IPS DF 6.9 (cell line): ENCODE measurements at regions not wholly inside any gene's neighbourhood (a gene's known extent, or its start where the extent isn't known, plus 50 kb on each side); places are given as distances from the start of the nearest gene placed in this dataset.
"Not testable (repeated sequence)": the region's sequence is repeated elsewhere in the genome, so short reads cannot be mapped to it uniquely, and the experiment has no call there.

Experiments used
- DNase-seq: peaks from one replicate; pipeline ENCODE4 v3.0.0-alpha.2; 2013; ENCODE audit warnings: low read depth, low spot score
- H3K27ac ChIP-seq: one replicate; pipeline ENCODE4 v1.5.1; 2013; ENCODE audit warnings: low read length, control low read depth
- H3K27me3 ChIP-seq: 2 replicates; pipeline ENCODE4 v1.6.1; 2013; ENCODE audit warnings: mild to moderate bottlenecking, low read length; ENCODE audit not compliant: control insufficient read depth, insufficient read depth
- H3K36me3 ChIP-seq: 2 replicates; pipeline ENCODE4 v1.6.1; 2013; ENCODE audit warnings: low read length; ENCODE audit not compliant: control insufficient read depth, insufficient read depth
- H3K4me1 ChIP-seq: 2 replicates; pipeline ENCODE4 v1.6.1; 2013; ENCODE audit warnings: low read length; ENCODE audit not compliant: control insufficient read depth, insufficient read depth
- H3K4me3 ChIP-seq: 2 replicates; pipeline ENCODE4 v1.5.1; 2013; ENCODE audit warnings: mild to moderate bottlenecking, low read length
- H3K9me3 ChIP-seq: 2 replicates; pipeline ENCODE4 v1.6.1; 2013; ENCODE audit warnings: low read length, inconsistent platforms; ENCODE audit not compliant: control insufficient read depth, insufficient read depth
- WGBS: extraction: QIAGEN DNeasy Blood & Tissue Kit; methylation state at CpG from one replicate; pipeline ENCODE4 v1.1.7; 2013; ENCODE audit warnings: mixed read lengths, missing lambda C conversion rate; ENCODE audit not compliant: insufficient read length, insufficient coverage; 5-methylcytosine and 5-hydroxymethylcytosine counted together

- H3K36me3 ChIP-seq: no peaks in the 10 kb centered on the region
- no peak overlapping the region for H3K4me3 ChIP-seq
- no peak for DNase-seq
- H3K27me3 ChIP-seq: no peaks in the 10 kb centered on the region
- H3K4me1 ChIP-seq: no peaks in the 10 kb centered on the region
- H3K27ac ChIP-seq: no peak overlapping the region
- no peaks in the 10 kb centered on the region for H3K9me3 ChIP-seq
- WGBS: no CpG with 5 or more reads among the region's 1 CpG
Observed at GRCh38 chr3:34109021-34109420, 310.6 kb downstream of the PDCD6IP start.

- Histone ChIP-seq H3K9me3 (no peaks in the 10 kb centered on the region), H3K36me3 (no peaks in the 10 kb centered on the region), H3K27ac (no peak overlapping the region), H3K4me1 (no peaks in the 10 kb centered on the region), H3K4me3 (no peak overlapping the region), H3K27me3 (no peaks in the 10 kb centered on the region)
- no CpG with 5 or more reads among the region's 2 CpGs for WGBS
- no peak for DNase-seq
Observed at GRCh38 chr3:34109846-34110245, 311.4 kb downstream of the PDCD6IP start.

- no CpG with 5 or more reads among the region's 4 CpGs for WGBS
- no peak for DNase-seq
- no peaks in the 10 kb centered on the region for H3K4me1 ChIP-seq
- no peaks in the 10 kb centered on the region for H3K27me3 ChIP-seq
- no peaks in the 10 kb centered on the region for H3K9me3 ChIP-seq
- H3K36me3 ChIP-seq: no peaks in the 10 kb centered on the region
- H3K27ac ChIP-seq: no peak overlapping the region
- no peak overlapping the region for H3K4me3 ChIP-seq
Observed at GRCh38 chr3:34111361-34111760, 312.9 kb downstream of the PDCD6IP start.

- no CpG with 5 or more reads among the region's 15 CpGs for WGBS
- not testable (repeated sequence) for H3K4me3 ChIP-seq, DNase-seq
Observed at GRCh38 chr3:34112261-34112660, 313.8 kb downstream of the PDCD6IP start.

GRCh38 chr3:34131091-34131490, 332.7 kb downstream of the PDCD6IP start:
- no peak overlapping the region for H3K27ac ChIP-seq
- no peaks in the 10 kb centered on the region for H3K4me1 ChIP-seq
- H3K27me3 ChIP-seq: no peaks in the 10 kb centered on the region
- no peaks in the 10 kb centered on the region for H3K36me3 ChIP-seq
- H3K9me3 ChIP-seq: no peaks in the 10 kb centered on the region
- DNase-seq: no peak
- H3K4me3 ChIP-seq: no peak overlapping the region

More at GRCh38 chr3:34112261-34112660, 313.8 kb downstream of the PDCD6IP start:
- not testable (repeated sequence) for H3K27me3 ChIP-seq, H3K4me1 ChIP-seq, H3K36me3 ChIP-seq, H3K27ac ChIP-seq, H3K9me3 ChIP-seq

GRCh38 chr3:34132069-34132692, 333.8 kb downstream of the PDCD6IP start:
- no CpG with 5 or more reads among the region's 2 CpGs for WGBS
- Histone ChIP-seq H3K4me3 (no peak overlapping the region), H3K36me3 (no peaks in the 10 kb centered on the region), H3K4me1 (no peaks in the 10 kb centered on the region), H3K27ac (no peak overlapping the region), H3K27me3 (no peaks in the 10 kb centered on the region), H3K9me3 (no peaks in the 10 kb centered on the region)
- no peak for DNase-seq

GRCh38 chr3:34139566-34139965, 341.1 kb downstream of the PDCD6IP start:
- Histone ChIP-seq H3K27me3 (no peaks in the 10 kb centered on the region), H3K4me3 (no peak overlapping the region), H3K36me3 (no peaks in the 10 kb centered on the region), H3K4me1 (no peaks in the 10 kb centered on the region), H3K9me3 (no peaks in the 10 kb centered on the region), H3K27ac (no peak overlapping the region)
- DNase-seq: no peak

GRCh38 chr3:34140616-34141015, 342.2 kb downstream of the PDCD6IP start:
- H3K27ac ChIP-seq: no peak overlapping the region
- no peaks in the 10 kb centered on the region for H3K27me3 ChIP-seq
- H3K9me3 ChIP-seq: no peaks in the 10 kb centered on the region
- H3K4me1 ChIP-seq: peaks cover 3% of the 10 kb centered on the region; the same call in 1 of the 2 replicates
- WGBS: no CpG with 5 or more reads among the region's 1 CpG
- DNase-seq: no peak
- no peaks in the 10 kb centered on the region for H3K36me3 ChIP-seq
- H3K4me3 ChIP-seq: no peak overlapping the region

GRCh38 chr3:34141841-34142337, 343.5 kb downstream of the PDCD6IP start:
- Histone ChIP-seq H3K36me3 (no peaks in the 10 kb centered on the region), H3K4me3 (no peak overlapping the region), H3K27ac (no peak overlapping the region), H3K27me3 (no peaks in the 10 kb centered on the region), H3K4me1 (peaks cover 3% of the 10 kb centered on the region; the same call in 1 of the 2 replicates), H3K9me3 (no peaks in the 10 kb centered on the region)
- no CpG with 5 or more reads among the region's 3 CpGs for WGBS
- no peak for DNase-seq

GRCh38 chr3:34145796-34146195, 347.4 kb downstream of the PDCD6IP start:
- Histone ChIP-seq H3K4me1 (peaks cover 3% of the 10 kb centered on the region; the same call in 1 of the 2 replicates), H3K27me3 (no peaks in the 10 kb centered on the region), H3K27ac (no peak overlapping the region), H3K36me3 (no peaks in the 10 kb centered on the region), H3K4me3 (no peak overlapping the region), H3K9me3 (no peaks in the 10 kb centered on the region)
- no peak for DNase-seq
- WGBS: no CpG with 5 or more reads among the region's 3 CpGs

GRCh38 chr3:34146596-34146995, 348.2 kb downstream of the PDCD6IP start:
- no peak overlapping the region for H3K27ac ChIP-seq
- no peak for DNase-seq
- peaks cover 3% of the 10 kb centered on the region; the same call in 1 of the 2 replicates for H3K4me1 ChIP-seq
- no peaks in the 10 kb centered on the region for H3K27me3 ChIP-seq
- no peaks in the 10 kb centered on the region for H3K36me3 ChIP-seq
- H3K4me3 ChIP-seq: no peak overlapping the region
- H3K9me3 ChIP-seq: no peaks in the 10 kb centered on the region
